ENCODE measurements at regions not wholly inside any gene's neighbourhood (a gene's known extent, or its start where the extent isn't known, plus 50 kb on each side); places are given as distances from the start of the nearest gene placed in this dataset.

- Histone ChIP-seq H3K4me3 (no peak overlapping the region), H3K36me3 (no peaks in the 10 kb centered on the region), H3K27ac (no peak overlapping the region), H3K4me1 (no peaks in the 10 kb centered on the region), H3K27me3 (ENCODE audit: low read depth) (no peaks in the 10 kb centered on the region), H3K9me3 (no peaks in the 10 kb centered on the region)
- DNase-seq, result no peak
- TF ChIP-seq CTCF (IDR thresholded peaks at IDR 0.05), result no peak
- ATAC-seq, result no peak
- intact Hi-C loops (cut with DNase I), result no loop called here
These were observed 109.4 kb upstream of the H2AZ1 start for GRCh38 chr4:100059467-100059866.

GRCh38 chr4:100056701-100057100, 106.6 kb upstream of the H2AZ1 start:
- H3K27ac ChIP-seq, result no peak overlapping the region
- ATAC-seq (no peak), DNase-seq (no peak)
- no peaks in the 10 kb centered on the region for H3K4me1 ChIP-seq
- no peaks in the 10 kb centered on the region for H3K9me3 ChIP-seq
- TF ChIP-seq CTCF (IDR thresholded peaks at IDR 0.05), result no peak
- intact Hi-C loops (cut with DNase I), result no loop called here
- H3K4me3 ChIP-seq, result no peak overlapping the region
- H3K36me3 ChIP-seq, result no peaks in the 10 kb centered on the region
- H3K27me3 ChIP-seq (ENCODE audit: low read depth), result peaks cover 5% of the 10 kb centered on the region

- Histone ChIP-seq H3K36me3 (no peaks in the 10 kb centered on the region), H3K4me1 (no peaks in the 10 kb centered on the region), H3K9me3 (no peaks in the 10 kb centered on the region), H3K27ac (no peak overlapping the region), H3K4me3 (no peak overlapping the region), H3K27me3 (ENCODE audit: low read depth) (peaks cover 5% of the 10 kb centered on the region)
- TF ChIP-seq CTCF (IDR thresholded peaks at IDR 0.05), result no peak
- intact Hi-C loops (cut with DNase I), result no loop called here
- ATAC-seq (no peak), DNase-seq (no peak)
These were observed 104.0 kb upstream of the H2AZ1 start for GRCh38 chr4:100054071-100054470.

- intact Hi-C loops (cut with DNase I), result no loop called here
- no peaks in the 10 kb centered on the region for H3K4me1 ChIP-seq
- H3K36me3 ChIP-seq, result no peaks in the 10 kb centered on the region
- H3K27ac ChIP-seq, result no peak overlapping the region
- TF ChIP-seq CTCF (IDR thresholded peaks at IDR 0.05), result no peak
- H3K4me3 ChIP-seq, result no peak overlapping the region
- H3K9me3 ChIP-seq, result no peaks in the 10 kb centered on the region
- no peak for DNase-seq
- no peak for ATAC-seq
- H3K27me3 ChIP-seq (ENCODE audit: low read depth), result peaks cover 5% of the 10 kb centered on the region
These were observed 99.8 kb upstream of the H2AZ1 start for GRCh38 chr4:100049872-100050271.

- H3K27ac ChIP-seq, result no peak overlapping the region
- no peaks in the 10 kb centered on the region for H3K4me1 ChIP-seq
- no peak for TF ChIP-seq CTCF (IDR thresholded peaks at IDR 0.05)
- intact Hi-C loops (cut with DNase I), result no loop called here
- no peaks in the 10 kb centered on the region for H3K36me3 ChIP-seq
- H3K9me3 ChIP-seq, result no peaks in the 10 kb centered on the region
- ATAC-seq (no peak), DNase-seq (no peak)
- H3K27me3 ChIP-seq (ENCODE audit: low read depth), result no peaks in the 10 kb centered on the region
- no peak overlapping the region for H3K4me3 ChIP-seq
These were observed 92.6 kb upstream of the H2AZ1 start for GRCh38 chr4:100042711-100043110.

GRCh38 chr4:100042235-100042634, 92.2 kb upstream of the H2AZ1 start:
- Histone ChIP-seq H3K27me3 (ENCODE audit: low read depth) (no peaks in the 10 kb centered on the region), H3K4me3 (no peak overlapping the region), H3K9me3 (no peaks in the 10 kb centered on the region), H3K27ac (no peak overlapping the region), H3K36me3 (no peaks in the 10 kb centered on the region), H3K4me1 (no peaks in the 10 kb centered on the region)
- ATAC-seq (peak; percentile 71 to 77), DNase-seq (no peak)
- TF ChIP-seq CTCF (IDR thresholded peaks at IDR 0.05), result no peak
- intact Hi-C loops (cut with DNase I), result no loop called here

Data from lower lobe of right lung (tissue), 2 donors.